SK-N-SH (cell line): ENCODE measurements at regions not wholly inside any gene's neighbourhood (a gene's known extent, or its start where the extent isn't known, plus 50 kb on each side); places are given as distances from the start of the nearest gene placed in this dataset.

ENCODE experiments used
- CTCF ChIP-seq: fragments of 200-600 bp; sonication (generic); IDR thresholded peaks from 2 replicates; pipeline ENCODE4 v1.6.1; 2017; ENCODE audit warnings: antibody characterized with exemption, mild to moderate bottlenecking, moderate library complexity
- EP300 ChIP-seq, 2 experiments: IDR thresholded peaks; 2 replicates each; pipeline versions ENCODE4 v1.4.0 to v1.6.1; 2012; ENCODE audit warnings: borderline replicate concordance in 1 of 2, low read depth in 1 of 2, low read length in 1 of 2
- EZH2phosphoT487 ChIP-seq: fragments of 200-600 bp; sonication (generic); IDR thresholded peaks from 2 replicates; pipeline ENCODE4 v1.6.1; 2017; ENCODE audit warnings: low read depth, mixed run types, mild to moderate bottlenecking, antibody characterized with exemption, moderate library complexity, borderline replicate concordance
- FOXJ3 ChIP-seq: sonication (generic); formaldehyde crosslinking; IDR thresholded peaks from 2 replicates; pipeline ENCODE4 v1.5.1; 2020; ENCODE audit warnings: mild to moderate bottlenecking, missing genetic modification reagents
- MEF2A ChIP-seq: IDR thresholded peaks from 2 replicates; pipeline ENCODE4 v1.4.0; 2012; ENCODE audit warnings: low read depth, borderline replicate concordance
- MXI1 ChIP-seq: IDR thresholded peaks from 2 replicates; pipeline ENCODE4 v1.6.1; 2012; ENCODE audit warnings: mild to moderate bottlenecking, low read depth, low read length, improper control_type of control experiment
- POLR2AphosphoS5 ChIP-seq: IDR thresholded peaks from 2 replicates; pipeline ENCODE4 v1.6.1; 2012; ENCODE audit warnings: low read depth, low read length
- RFX5 ChIP-seq: IDR thresholded peaks from 2 replicates; pipeline ENCODE4 v1.6.1; 2012; ENCODE audit warnings: mild to moderate bottlenecking, improper control_type of control experiment, low read length
- SMC3 ChIP-seq: IDR thresholded peaks from 2 replicates; pipeline ENCODE4 v1.6.1; 2012; ENCODE audit warnings: low read depth, low read length, improper control_type of control experiment
- TAF1 ChIP-seq: IDR thresholded peaks from 2 replicates; pipeline ENCODE4 v1.6.1; 2012; ENCODE audit warnings: low read depth, mild to moderate bottlenecking, low read length, moderate library complexity, borderline replicate concordance
- TF ChIP-seq, protein P1 (sequence below): IDR thresholded peaks from 2 replicates; pipeline ENCODE4 v1.4.0; 2012; ENCODE audit warnings: low read depth

GRCh38 chr10:76764177-76764576, 873.4 kb downstream of the KCNMA1 start:
- no peak for TF ChIP-seq EZH2phosphoT487
- no peak for TF ChIP-seq CTCF
- TF ChIP-seq MEF2A: no peak
- no peak for TF ChIP-seq RFX5
- no peak for TF ChIP-seq MXI1
- TF ChIP-seq EP300 (IDR thresholded peaks at IDR 0.05; ENCODE audit: borderline replicate concordance in 1 of 2, low read depth in 1 of 2, low read length in 1 of 2): peak in 1 of 2 experiments; percentile 75; a peak in 1 of 4 replicates
- no peak for TF ChIP-seq POLR2AphosphoS5
- no peak for TF ChIP-seq TAF1
- no peak for TF ChIP-seq SMC3
- no peak for TF ChIP-seq FOXJ3 (CRISPR knock-in tag)
- TF ChIP-seq, protein P1, sequence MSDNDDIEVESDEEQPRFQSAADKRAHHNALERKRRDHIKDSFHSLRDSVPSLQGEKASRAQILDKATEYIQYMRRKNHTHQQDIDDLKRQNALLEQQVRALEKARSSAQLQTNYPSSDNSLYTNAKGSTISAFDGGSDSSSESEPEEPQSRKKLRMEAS: no peak
